ENCODE measurements at regions not wholly inside any gene's neighbourhood (a gene's known extent, or its start where the extent isn't known, plus 50 kb on each side); places are given as distances from the start of the nearest gene placed in this dataset.
"Not testable (repeated sequence)": the region's sequence is repeated elsewhere in the genome, so short reads cannot be mapped to it uniquely, and the experiment has no call there.

DNA sequence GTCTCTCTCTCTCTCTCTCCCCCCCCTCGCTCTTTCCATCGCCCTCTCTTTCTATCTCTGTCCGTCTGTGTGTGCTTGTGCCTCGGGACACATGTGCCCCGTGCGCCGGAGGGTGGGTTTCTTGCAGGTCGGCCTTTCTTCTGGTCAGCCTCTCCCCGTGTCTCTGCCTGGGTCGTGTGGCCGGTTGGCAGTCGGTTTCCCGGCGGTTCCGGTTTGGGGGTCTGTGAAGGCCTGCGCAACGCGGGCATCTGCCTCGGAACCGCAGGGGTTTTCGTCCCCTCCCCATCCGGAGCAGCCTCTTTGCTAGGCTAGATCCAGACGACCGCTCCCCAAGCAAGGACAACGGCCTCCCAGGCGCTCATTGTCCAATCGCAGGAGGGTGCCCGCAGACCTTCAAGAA, 1418.5 kb upstream of the PCDH10 start:
- FAIRE-seq = not testable (repeated sequence)

DNA sequence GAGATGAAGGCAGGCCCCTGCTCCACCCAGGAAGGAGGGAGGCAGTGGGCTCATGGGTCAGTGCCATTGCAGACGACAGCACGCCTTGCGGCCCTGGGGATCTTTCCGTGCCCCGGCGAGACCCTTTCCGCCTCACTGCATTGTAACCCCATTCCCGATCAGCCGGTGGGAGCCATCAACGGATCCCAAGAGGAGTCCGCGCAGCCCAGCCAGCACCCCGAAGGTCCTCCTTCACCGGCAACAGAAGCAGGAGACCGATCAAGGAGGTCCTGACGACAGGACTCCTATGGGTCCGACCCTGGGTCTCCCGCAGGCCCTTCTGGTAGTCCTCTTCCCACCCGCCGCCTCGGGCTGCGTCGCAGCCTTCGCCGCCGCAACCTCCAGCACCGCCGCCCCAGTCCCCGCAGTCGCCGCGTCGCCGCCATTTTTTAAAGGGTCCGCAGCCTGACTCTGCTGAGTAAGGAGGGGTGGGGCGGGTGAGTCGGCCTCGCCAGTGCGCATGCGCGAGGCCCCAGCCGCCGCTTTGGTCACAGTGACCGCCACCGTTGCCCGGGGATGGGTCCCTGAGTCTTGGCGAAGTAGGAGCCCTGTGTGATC, 1417.0 kb upstream of the PCDH10 start:
- not testable (repeated sequence) for FAIRE-seq

- not testable (repeated sequence) for FAIRE-seq
Measured at GRCh38 chr4:131734321-131734720, 1414.8 kb upstream of the PCDH10 start.

DNA sequence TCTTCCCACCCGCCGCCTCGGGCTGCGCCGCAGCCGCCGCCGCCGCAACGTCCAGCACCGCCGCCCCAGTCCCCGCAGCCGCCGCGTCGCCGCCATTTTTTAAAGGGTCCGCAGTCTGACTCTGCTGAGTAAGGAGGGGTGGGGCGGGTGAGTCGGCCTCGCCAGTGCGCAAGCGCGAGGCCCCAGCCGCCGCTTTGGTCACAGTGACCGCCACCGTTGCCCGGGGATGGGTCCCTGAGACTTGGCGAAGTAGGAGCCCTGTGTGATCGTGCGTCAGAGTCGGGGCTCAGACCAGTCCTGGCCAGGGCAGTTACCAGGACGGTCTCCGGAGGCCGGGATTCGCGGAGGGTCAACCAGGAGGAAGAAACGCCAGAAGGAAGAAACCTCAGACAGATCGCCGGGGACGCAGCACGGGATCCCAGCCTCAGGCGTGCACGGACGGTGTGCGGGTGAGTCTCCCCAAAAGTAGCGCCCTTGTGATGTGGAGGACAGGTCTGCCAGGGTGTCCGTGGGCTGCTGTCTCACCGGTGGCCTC, 1414.2 kb upstream of the PCDH10 start:
- not testable (repeated sequence) for FAIRE-seq

DNA sequence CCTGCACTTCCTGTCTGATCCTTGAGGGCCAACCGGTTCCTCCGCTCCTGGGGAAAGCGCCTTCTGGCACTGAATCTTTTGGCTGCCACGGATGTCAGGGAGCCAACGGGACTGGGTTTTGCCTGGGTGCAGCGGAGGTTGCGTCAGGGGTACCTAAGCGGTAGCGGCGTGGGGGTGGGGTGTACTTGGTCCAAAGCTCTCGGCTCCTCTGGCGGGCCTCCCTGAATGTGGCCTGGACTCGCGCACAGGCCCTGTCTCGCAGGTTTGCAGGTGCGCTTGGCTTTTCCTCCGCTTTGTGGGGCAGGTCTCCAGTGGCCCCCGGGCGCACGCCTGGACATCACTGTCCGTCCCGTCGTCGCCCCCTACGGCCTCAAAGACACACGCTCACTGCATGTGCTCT, 1410.1 kb upstream of the PCDH10 start:
- FAIRE-seq = not testable (repeated sequence)

DNA sequence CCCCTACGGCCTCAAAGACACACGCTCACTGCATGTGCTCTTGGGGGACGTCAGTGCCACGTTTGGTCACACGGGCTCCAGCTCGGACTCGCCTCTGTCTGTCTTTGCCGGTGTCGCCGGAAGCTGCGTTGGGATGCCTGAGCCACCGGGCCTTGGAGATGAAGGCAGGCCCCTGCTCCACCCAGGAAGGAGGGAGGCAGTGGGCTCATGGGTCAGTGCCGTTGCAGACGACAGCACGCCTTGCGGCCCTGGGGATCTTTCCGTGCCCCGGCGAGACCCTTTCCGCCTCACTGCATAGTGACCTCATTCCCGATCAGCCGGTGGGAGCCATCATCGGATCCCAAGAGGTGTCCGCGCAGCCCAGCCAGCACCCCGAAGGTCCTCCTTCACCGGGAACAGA, 1407.3 kb upstream of the PCDH10 start:
- not testable (repeated sequence) for FAIRE-seq

DNA sequence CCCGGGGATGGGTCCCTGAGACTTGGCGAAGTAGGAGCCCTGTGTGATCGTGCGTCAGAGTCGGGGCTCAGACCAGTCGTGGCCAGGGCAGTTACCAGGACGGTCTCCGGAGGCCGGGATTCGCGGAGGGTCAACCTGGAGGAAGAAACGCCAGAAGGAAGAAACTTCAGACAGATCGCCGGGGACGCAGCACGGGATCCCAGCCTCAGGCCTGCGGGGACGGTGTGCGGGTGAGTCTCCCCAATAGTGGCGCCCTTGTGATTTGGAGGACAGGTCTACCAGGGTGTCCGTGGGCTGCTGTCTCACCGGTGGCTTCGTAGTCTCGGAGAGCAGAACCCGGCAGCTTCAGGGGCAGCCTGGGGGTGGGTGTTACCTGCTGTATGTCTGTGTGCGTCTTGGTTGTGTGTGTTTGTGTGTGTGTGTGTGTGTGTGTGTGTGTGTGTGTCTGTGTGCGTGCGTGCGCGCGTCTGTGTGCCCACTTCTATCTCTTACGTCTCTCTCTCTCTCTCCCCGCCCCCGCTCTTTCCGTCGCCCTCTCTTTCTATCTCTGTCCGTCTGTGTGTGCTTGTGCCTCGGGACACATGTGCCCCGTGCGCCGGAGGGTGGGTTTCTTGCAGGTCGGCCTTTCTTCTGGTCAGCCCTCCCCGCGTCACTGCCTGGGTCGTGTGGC, 1406.4 kb upstream of the PCDH10 start:
- FAIRE-seq = not testable (repeated sequence)

GRCh38 chr4:131743348-131743747, 1405.7 kb upstream of the PCDH10 start:
- FAIRE-seq = not testable (repeated sequence)

GRCh38 chr4:131747203-131747602, 1401.9 kb upstream of the PCDH10 start:
- not testable (repeated sequence) for FAIRE-seq

GRCh38 chr4:131749224-131749623, 1399.9 kb upstream of the PCDH10 start:
- not testable (repeated sequence) for FAIRE-seq

DNA sequence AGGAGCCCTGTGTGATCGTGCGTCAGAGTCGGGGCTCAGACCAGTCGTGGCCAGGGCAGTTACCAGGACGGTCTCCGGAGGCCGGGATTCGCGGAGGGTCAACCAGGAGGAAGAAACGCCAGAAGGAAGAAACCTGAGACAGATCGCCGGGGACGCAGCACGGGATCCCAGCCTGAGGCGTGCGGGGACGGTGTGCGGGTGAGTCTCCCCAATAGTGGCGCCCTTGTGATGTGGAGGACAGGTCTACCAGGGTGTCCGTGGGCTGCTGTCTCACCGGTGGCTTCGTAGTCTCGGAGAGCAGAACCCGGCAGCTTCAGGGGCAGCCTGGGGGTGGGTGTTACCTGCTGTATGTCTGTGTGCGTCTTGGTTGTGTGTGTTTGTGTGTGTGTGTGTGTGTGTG, 1399.1 kb upstream of the PCDH10 start:
- FAIRE-seq = not testable (repeated sequence)

- FAIRE-seq = not testable (repeated sequence)
Measured at GRCh38 chr4:131750469-131750868, 1398.6 kb upstream of the PCDH10 start.

GRCh38 chr4:131762234-131762633, 1386.9 kb upstream of the PCDH10 start:
- FAIRE-seq = not testable (repeated sequence)

DNA sequence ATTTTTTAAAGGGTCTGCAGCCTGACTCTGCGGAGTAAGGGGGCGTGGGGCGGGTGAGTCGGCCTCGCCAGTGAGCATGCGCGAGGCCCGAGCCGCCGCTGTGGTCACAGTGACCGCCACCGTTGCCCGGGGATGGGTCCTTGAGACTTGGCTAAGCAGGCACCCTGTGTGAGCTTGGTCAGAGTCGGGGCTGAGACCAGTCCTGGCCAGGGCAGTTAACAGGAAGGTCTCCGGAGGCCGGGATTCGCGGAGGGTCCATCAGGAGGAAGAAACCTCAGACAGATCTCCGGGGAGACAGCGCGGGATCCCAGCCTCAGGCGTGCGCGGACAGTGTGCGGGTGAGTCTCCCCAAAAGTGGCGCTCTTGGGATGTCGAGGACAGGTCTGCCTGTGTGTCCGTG, 1384.4 kb upstream of the PCDH10 start:
- FAIRE-seq = no peak

DNA sequence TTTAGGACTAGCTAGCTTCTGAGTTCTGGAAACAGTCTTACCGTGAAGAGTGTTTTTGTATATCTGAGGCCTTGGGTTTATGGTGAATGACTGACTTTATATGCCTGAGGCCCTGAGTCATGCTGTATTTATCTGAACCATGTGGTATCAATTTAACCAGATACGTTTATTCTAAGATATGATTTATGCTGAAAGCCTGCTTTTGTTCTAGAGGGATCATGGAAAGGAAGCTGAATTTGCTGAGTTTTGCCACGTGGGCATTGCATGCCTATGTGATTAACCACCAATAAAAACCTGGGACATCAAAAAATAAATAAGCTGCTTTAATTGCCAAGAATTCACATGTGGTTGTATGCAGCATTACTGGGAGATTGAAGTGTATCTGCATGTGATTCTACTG, 1374.7 kb upstream of the PCDH10 start:
- FAIRE-seq = peak; percentile 4

GRCh38 chr4:131810565-131810964, 1338.5 kb upstream of the PCDH10 start:
- not testable (repeated sequence) for FAIRE-seq
